Adrenal gland (tissue), 5 donors: ENCODE measurements at regions not wholly inside any gene's neighbourhood (a gene's known extent, or its start where the extent isn't known, plus 50 kb on each side); places are given as distances from the start of the nearest gene placed in this dataset.

Experiments used
- POLR2A ChIP-seq, 2 donors: fragments of 450-650 bp; IDR thresholded peaks; one replicate each; pipeline ENCODE4 v1.6.1; 2017; ENCODE audit warnings: antibody characterized with exemption in 2 of 2, mild to moderate bottlenecking in 2 of 2, moderate library complexity in 1 of 2
- TF ChIP-seq, protein P1 (sequence below), 6 experiments: fragments of 450-650 bp in 4 of 6; fragments of 200-600 bp in 2 of 6; sonication (generic) in 1 of 6; IDR thresholded peaks; 1 replicate in 5 of 6; 2 replicates in 1 of 6; pipeline versions ENCODE4 v1.5.1 to v1.8.0; 2016 to 2021; ENCODE audit warnings: antibody characterized with exemption in 6 of 6, mild to moderate bottlenecking in 2 of 6, moderate library complexity in 1 of 6
- donor health status: DM: no; HTN: no; CAD: no.

DNA sequence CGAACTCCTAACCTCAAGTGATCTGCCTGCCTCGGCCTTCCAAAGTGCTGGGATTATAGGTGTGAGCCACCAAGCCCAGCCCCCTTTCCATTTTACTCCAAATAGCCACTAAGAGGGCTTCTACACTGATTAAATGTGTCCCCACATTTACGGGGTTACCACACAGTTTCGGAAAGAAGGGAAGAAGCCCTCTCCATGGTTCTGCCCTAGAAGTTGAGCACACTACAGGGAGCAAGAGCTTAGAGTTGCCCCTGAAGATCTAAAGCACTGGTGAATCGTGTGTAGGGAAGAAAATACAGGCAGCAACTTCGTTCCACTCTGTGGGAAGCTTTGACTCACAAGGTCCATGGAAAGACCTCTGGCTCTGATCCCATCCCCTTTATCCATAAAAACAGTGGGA is 133.0 kb upstream of the PRKCQ start:
- TF ChIP-seq, protein P1, sequence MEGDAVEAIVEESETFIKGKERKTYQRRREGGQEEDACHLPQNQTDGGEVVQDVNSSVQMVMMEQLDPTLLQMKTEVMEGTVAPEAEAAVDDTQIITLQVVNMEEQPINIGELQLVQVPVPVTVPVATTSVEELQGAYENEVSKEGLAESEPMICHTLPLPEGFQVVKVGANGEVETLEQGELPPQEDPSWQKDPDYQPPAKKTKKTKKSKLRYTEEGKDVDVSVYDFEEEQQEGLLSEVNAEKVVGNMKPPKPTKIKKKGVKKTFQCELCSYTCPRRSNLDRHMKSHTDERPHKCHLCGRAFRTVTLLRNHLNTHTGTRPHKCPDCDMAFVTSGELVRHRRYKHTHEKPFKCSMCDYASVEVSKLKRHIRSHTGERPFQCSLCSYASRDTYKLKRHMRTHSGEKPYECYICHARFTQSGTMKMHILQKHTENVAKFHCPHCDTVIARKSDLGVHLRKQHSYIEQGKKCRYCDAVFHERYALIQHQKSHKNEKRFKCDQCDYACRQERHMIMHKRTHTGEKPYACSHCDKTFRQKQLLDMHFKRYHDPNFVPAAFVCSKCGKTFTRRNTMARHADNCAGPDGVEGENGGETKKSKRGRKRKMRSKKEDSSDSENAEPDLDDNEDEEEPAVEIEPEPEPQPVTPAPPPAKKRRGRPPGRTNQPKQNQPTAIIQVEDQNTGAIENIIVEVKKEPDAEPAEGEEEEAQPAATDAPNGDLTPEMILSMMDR (IDR thresholded peaks at IDR 0.05), result no peak
- no peak for TF ChIP-seq POLR2A (IDR thresholded peaks at IDR 0.05)
